H1 (cell line): ENCODE measurements at regions not wholly inside any gene's neighbourhood (a gene's known extent, or its start where the extent isn't known, plus 50 kb on each side); places are given as distances from the start of the nearest gene placed in this dataset.
A peak's percentile ranks its signal among the peaks of the same experiment; 100 is the strongest.

Experiments used
- CTCF ChIA-PET: fragments of 300-600 bp; sonication (Branson Sonifier 250); formaldehyde crosslinking; loops from one replicate; lab custom pipeline; 2021; ENCODE audit not compliant: partially characterized antibody; lab: Charles Lee
- POLR2A ChIA-PET: fragments of 300-600 bp; sonication (Branson Sonifier 250); formaldehyde crosslinking; loops from one replicate; lab custom pipeline; 2021; ENCODE audit warnings: inconsistent platforms; ENCODE audit not compliant: partially characterized antibody; lab: Charles Lee
- DNase-seq, 2 experiments: peaks; one replicate each; pipeline versions ENCODE4 v3.0.0 to v3.0.0-alpha.2; 2010 to 2022; ENCODE audit warnings: low spot score in 2 of 2, low read depth in 1 of 2, mixed read lengths in 1 of 2
- FAIRE-seq: peaks from 2 replicates; lab custom pipeline; 2011; peaks lifted over from hg19 to GRCh38; lab: Jason Lieb, UNC
- H2AFZ ChIP-seq: 2 replicates; pipeline ENCODE4 v1.8.1; 2012; ENCODE audit warnings: low read length, inconsistent platforms
- H2AK5ac ChIP-seq: 2 replicates; pipeline ENCODE4 v1.6.1; 2013; ENCODE audit warnings: low read depth, low read length
- H2BK120ac ChIP-seq: replicated peaks from 2 replicates; pipeline ENCODE3; 2013; ENCODE audit warnings: low read depth, low read length, inconsistent platforms
- H2BK12ac ChIP-seq: 2 replicates; pipeline ENCODE4 v1.6.1; 2013; ENCODE audit warnings: low read depth, low read length
- H2BK15ac ChIP-seq: 2 replicates; pipeline ENCODE4 v1.6.1; 2013; ENCODE audit warnings: low read length
- H2BK20ac ChIP-seq: 2 replicates; pipeline ENCODE4 v1.6.1; 2013; ENCODE audit warnings: low read length
- H2BK5ac ChIP-seq: 2 replicates; pipeline ENCODE4 v1.6.1; 2013; ENCODE audit warnings: low read depth, low read length
- H3K14ac ChIP-seq: 2 replicates; pipeline ENCODE4 v1.6.1; 2013; ENCODE audit warnings: inconsistent platforms; ENCODE audit not compliant: insufficient read length
- H3K18ac ChIP-seq: 2 replicates; pipeline ENCODE4 v1.6.1; 2013; ENCODE audit warnings: low read length; ENCODE audit errors: extremely low read depth
- H3K23ac ChIP-seq: 2 replicates; pipeline ENCODE4 v1.6.1; 2013; ENCODE audit warnings: inconsistent platforms; ENCODE audit not compliant: insufficient read length
- H3K23me2 ChIP-seq: 2 replicates; pipeline ENCODE4 v1.6.1; 2013; ENCODE audit warnings: low read depth, low read length
- H3K27ac ChIP-seq: 2 replicates; pipeline ENCODE4 v1.6.1; 2011; ENCODE audit warnings: low read depth, low read length, inconsistent platforms
- H3K27me3 ChIP-seq, 4 experiments: replicated peaks in 1 of 4; 1 replicate in 1 of 4; 2 replicates in 3 of 4; pipeline versions ENCODE4 v1.6.1 to v1.8.1; 2011 to 2013; ENCODE audit warnings: low read length in 3 of 4, mild to moderate bottlenecking in 3 of 4, inconsistent platforms in 2 of 4, mixed read lengths in 2 of 4, moderate library complexity in 1 of 4; ENCODE audit not compliant: control insufficient read depth in 3 of 4, insufficient read depth in 3 of 4; ENCODE audit errors: extremely low read depth in 1 of 4
- H3K36me3 ChIP-seq, 4 experiments: 2 replicates each; pipeline versions ENCODE4 v1.6.1 to v1.8.1; 2011 to 2013; ENCODE audit warnings: mild to moderate bottlenecking in 4 of 4, low read length in 3 of 4, moderate library complexity in 2 of 4, control low read depth in 1 of 4, inconsistent platforms in 1 of 4; ENCODE audit not compliant: insufficient read depth in 4 of 4, control insufficient read depth in 2 of 4
- H3K4ac ChIP-seq: replicated peaks from 2 replicates; pipeline ENCODE3; 2013; ENCODE audit warnings: low read length, low read depth, mixed read lengths, inconsistent platforms; ENCODE audit not compliant: insufficient read length
- H3K4me1 ChIP-seq, 4 experiments: replicated peaks in 1 of 4; 1 replicate in 1 of 4; 2 replicates in 3 of 4; pipeline versions ENCODE4 v1.6.1 to v1.8.1; 2011 to 2013; ENCODE audit warnings: low read length in 3 of 4, inconsistent platforms in 2 of 4, mixed read lengths in 1 of 4; ENCODE audit not compliant: insufficient read depth in 4 of 4, control insufficient read depth in 3 of 4
- H3K4me2 ChIP-seq, 2 experiments: 2 replicates each; pipeline versions ENCODE4 v1.6.1 to v1.8.1; 2011 to 2013; ENCODE audit warnings: low read depth in 2 of 2, low read length in 2 of 2, control low read depth in 1 of 2, inconsistent platforms in 1 of 2, mild to moderate bottlenecking in 1 of 2; ENCODE audit not compliant: insufficient read depth in 1 of 2
- H3K4me3 ChIP-seq, 4 experiments: fragments of 200-600, 300-600 bp in 1 of 4; sonication (generic), shearing (Covaris generic), sonication (Bioruptor Twin) in 1 of 4; 2 replicates each; pipeline versions ENCODE4 v1.5.1 to v1.8.1; 2011 to 2016; ENCODE audit warnings: low read length in 4 of 4, low read depth in 3 of 4, control low read depth in 2 of 4, inconsistent platforms in 2 of 4, mild to moderate bottlenecking in 2 of 4, mixed read lengths in 1 of 4, moderate library complexity in 1 of 4; ENCODE audit not compliant: insufficient read depth in 2 of 4; ENCODE audit errors: extremely low read depth in 1 of 4
- H3K56ac ChIP-seq: replicated peaks from 2 replicates; pipeline ENCODE3; 2013; ENCODE audit warnings: low read depth, mild to moderate bottlenecking, mixed read lengths, low read length, inconsistent platforms; ENCODE audit not compliant: insufficient read length
- H3K79me1 ChIP-seq: 2 replicates; pipeline ENCODE4 v1.6.1; 2013; ENCODE audit warnings: low read depth, low read length, control low read depth
- H3K79me2 ChIP-seq, 2 experiments: 2 replicates each; pipeline versions ENCODE4 v1.6.1 to v1.8.1; 2012 to 2013; ENCODE audit warnings: low read length in 2 of 2, mild to moderate bottlenecking in 2 of 2, inconsistent platforms in 1 of 2; ENCODE audit not compliant: insufficient read depth in 2 of 2, control insufficient read depth in 1 of 2
- H3K9ac ChIP-seq, 4 experiments: replicated peaks in 1 of 4; 1 replicate in 1 of 4; 2 replicates in 3 of 4; pipeline versions ENCODE4 v1.6.1 to v1.8.1; 2011 to 2013; ENCODE audit warnings: low read depth in 3 of 4, low read length in 3 of 4, control low read depth in 2 of 4, mild to moderate bottlenecking in 2 of 4, moderate library complexity in 2 of 4, inconsistent platforms in 1 of 4; ENCODE audit errors: extremely low read depth in 1 of 4
- H3K9me3 ChIP-seq, 2 experiments: 2 replicates each; pipeline versions ENCODE4 v1.6.1 to v1.8.1; 2012 to 2013; ENCODE audit warnings: mild to moderate bottlenecking in 2 of 2, moderate library complexity in 2 of 2, control low read depth in 1 of 2, inconsistent platforms in 1 of 2, low read depth in 1 of 2, low read length in 1 of 2, mixed read lengths in 1 of 2; ENCODE audit not compliant: insufficient read depth in 2 of 2
- H4K20me1 ChIP-seq, 2 experiments: replicated peaks in 1 of 2; 2 replicates each; pipeline versions ENCODE3 to v1.8.1; 2011 to 2013; ENCODE audit warnings: inconsistent platforms in 2 of 2, low read length in 2 of 2, mild to moderate bottlenecking in 1 of 2; ENCODE audit not compliant: insufficient read depth in 2 of 2, control insufficient read depth in 1 of 2
- H4K5ac ChIP-seq: 2 replicates; pipeline ENCODE4 v1.6.1; 2013; ENCODE audit warnings: low read length, low read depth, mixed read lengths, inconsistent platforms; ENCODE audit not compliant: insufficient read length
- H4K8ac ChIP-seq: 2 replicates; pipeline ENCODE4 v1.8.0; 2013; ENCODE audit warnings: mild to moderate bottlenecking, moderate library complexity, low read length, inconsistent platforms; ENCODE audit not compliant: insufficient read depth; ENCODE audit errors: extremely low read depth
- H4K91ac ChIP-seq: replicated peaks from 2 replicates; pipeline ENCODE3; 2013; ENCODE audit warnings: low read length, mixed read lengths, inconsistent platforms; ENCODE audit not compliant: insufficient read length
- ASH2L ChIP-seq: fragments of 200-600, 300-600 bp; sonication (generic); IDR thresholded peaks from one replicate; pipeline ENCODE4 v1.7.1; 2017; ENCODE audit warnings: low read length
- CEBPB ChIP-seq: IDR thresholded peaks from 2 replicates; pipeline ENCODE4 v1.6.1; 2012; ENCODE audit warnings: low read depth, low read length
- SP4 ChIP-seq: IDR thresholded peaks from 2 replicates; pipeline ENCODE4 v1.6.1; 2012; ENCODE audit warnings: low read length, inconsistent platforms
- WGBS, 2 experiments: shearing (Covaris generic) in 1 of 2; methylation state at CpG; one replicate each; pipeline versions ENCODE4 v1.1.6 to v1.1.7; 2013 to 2015; ENCODE audit warnings: low lambda C conversion rate in 2 of 2, mixed read lengths in 2 of 2, inconsistent platforms in 1 of 2, low coverage in 1 of 2, missing lambda C conversion rate in 1 of 2; ENCODE audit not compliant: insufficient replicate concordance in 2 of 2, insufficient coverage in 1 of 2, insufficient read length in 1 of 2; ENCODE audit errors: extremely low coverage in 1 of 2, missing lambda C conversion rate in 1 of 2; 5-methylcytosine and 5-hydroxymethylcytosine counted together

DNA sequence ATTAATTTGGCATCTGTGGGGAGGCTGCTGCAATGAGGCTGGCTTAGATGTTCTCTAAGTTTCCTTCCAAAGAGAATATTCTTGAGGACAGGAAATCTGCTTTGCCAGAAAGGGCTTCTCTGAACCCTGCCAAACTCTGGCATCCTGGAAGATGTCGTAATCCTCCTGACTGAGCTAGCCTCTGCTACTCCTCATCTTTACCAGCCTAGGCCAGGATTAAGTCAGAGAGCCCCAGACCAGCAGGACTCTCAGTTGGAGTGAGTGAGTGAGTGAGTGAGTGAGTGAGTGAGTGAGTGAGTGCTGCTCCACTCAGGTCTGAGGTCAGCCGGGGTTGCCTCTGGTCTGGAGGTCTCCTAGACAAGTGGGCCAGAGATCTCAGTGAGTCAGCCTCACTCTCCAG, 104.9 kb upstream of the SOD3 start:
- Histone ChIP-seq H3K9ac (no peak overlapping the region), H3K27me3 (no peaks in the 10 kb centered on the region), H3K18ac (0 out of 2 replicates have a peak overlapping the region, but pooled peaks have one; percentile 11), H4K5ac (no peak overlapping the region), H2BK15ac (no peak overlapping the region), H2BK120ac (no peak overlapping the region), H4K8ac (no peak overlapping the region), H3K79me1 (no peaks in the 10 kb centered on the region), H2AK5ac (no peak overlapping the region), H3K56ac (no peak overlapping the region), H3K23ac (no peak overlapping the region), H2AFZ (no peak overlapping the region), H3K27ac (no peak overlapping the region), H4K91ac (no peak overlapping the region), H3K4me1 (peaks cover 0 to 19% (median 2%) of the 10 kb centered on the region in 4 experiments; a peak in 3 of 7 replicates), H3K23me2 (no peaks in the 10 kb centered on the region), H3K4ac (no peak overlapping the region), H2BK20ac (0 out of 2 replicates have a peak overlapping the region, but pooled peaks have one; percentile 65), H3K4me2 (no peak overlapping the region), H3K14ac (no peak overlapping the region), H4K20me1 (no peaks in the 10 kb centered on the region), H3K4me3 (no peak overlapping the region), H2BK5ac (no peak overlapping the region), H3K79me2 (no peaks in the 10 kb centered on the region), H2BK12ac (no peak overlapping the region), H3K9me3 (no peaks in the 10 kb centered on the region), H3K36me3 (no peaks in the 10 kb centered on the region)
- DNase-seq (no peak), FAIRE-seq (no peak)
- peak; percentile 84 for TF ChIP-seq ASH2L
- TF ChIP-seq SP4, result no peak
- TF ChIP-seq CEBPB, result peak; percentile 47; the same call in 1 of the 2 replicates
- CTCF ChIA-PET, result interaction anchor here (0.5 to 3.6 kb wide), 7 partner anchors 13 to 528 kb away, joined by 3 to 24 read pairs (median 4); no protein-coding TSS in a partner anchor
- POLR2A ChIA-PET, result interaction anchor here (1.8 kb wide), 1 partner anchor 117 kb away, joined by 5 read pairs; no protein-coding TSS in a partner anchor
- 90% methylated on average over 2 of the region's 2 CpGs; no CpG with 5 or more reads in 1 of the 2 experiments for WGBS, 2 experiments
